ENCODE measurements at regions not wholly inside any gene's neighbourhood (a gene's known extent, or its start where the extent isn't known, plus 50 kb on each side); places are given as distances from the start of the nearest gene placed in this dataset.
"Not testable (repeated sequence)": the region's sequence is repeated elsewhere in the genome, so short reads cannot be mapped to it uniquely, and the experiment has no call there.

- Histone ChIP-seq H3K9ac (ENCODE audit: low read length) (no peak overlapping the region), H3K4me3 (ENCODE audit: low read length) (no peak overlapping the region), H3K27me3 (replicated peaks; ENCODE audit: control insufficient read depth, insufficient read depth, low read length) (peaks cover 7% of the 10 kb centered on the region), H3K9me3 (ENCODE audit: control insufficient read depth, low read length) (no peaks in the 10 kb centered on the region), H3K36me3 (ENCODE audit: control insufficient read depth, insufficient read depth, low read length, severe bottlenecking) (no peaks in the 10 kb centered on the region), H3K4me1 (ENCODE audit: control insufficient read depth, insufficient read depth, low read length) (no peaks in the 10 kb centered on the region)
- no peak for DNase-seq (ENCODE audit: low read depth)
Observed at GRCh38 chr15:81813215-81813614, 232.6 kb downstream of the MEX3B start.

- H3K27me3 ChIP-seq (replicated peaks; ENCODE audit: control insufficient read depth, insufficient read depth, low read length) = peaks cover 7% of the 10 kb centered on the region
- no peak overlapping the region for H3K9ac ChIP-seq (ENCODE audit: low read length)
- no peak for DNase-seq (ENCODE audit: low read depth)
- H3K4me1 ChIP-seq (ENCODE audit: control insufficient read depth, insufficient read depth, low read length) = no peaks in the 10 kb centered on the region
- H3K9me3 ChIP-seq (ENCODE audit: control insufficient read depth, low read length) = no peaks in the 10 kb centered on the region
- H3K36me3 ChIP-seq (ENCODE audit: control insufficient read depth, insufficient read depth, low read length, severe bottlenecking) = no peaks in the 10 kb centered on the region
- no peak overlapping the region for H3K4me3 ChIP-seq (ENCODE audit: low read length)
Observed at GRCh38 chr15:81812456-81812855, 233.4 kb downstream of the MEX3B start.

- Histone ChIP-seq H3K27me3 (replicated peaks; ENCODE audit: control insufficient read depth, insufficient read depth, low read length) (peaks cover 7% of the 10 kb centered on the region), H3K9me3 (ENCODE audit: control insufficient read depth, low read length) (no peaks in the 10 kb centered on the region), H3K4me1 (ENCODE audit: control insufficient read depth, insufficient read depth, low read length) (no peaks in the 10 kb centered on the region), H3K4me3 (ENCODE audit: low read length) (no peak overlapping the region), H3K36me3 (ENCODE audit: control insufficient read depth, insufficient read depth, low read length, severe bottlenecking) (no peaks in the 10 kb centered on the region), H3K9ac (ENCODE audit: low read length) (no peak overlapping the region)
- no peak for DNase-seq (ENCODE audit: low read depth)
Observed at GRCh38 chr15:81811736-81812135, 234.1 kb downstream of the MEX3B start.

GRCh38 chr15:81809543-81809942, 236.3 kb downstream of the MEX3B start:
- H3K4me1 ChIP-seq (ENCODE audit: control insufficient read depth, insufficient read depth, low read length) = no peaks in the 10 kb centered on the region

GRCh38 chr15:81807806-81808205, 238.0 kb downstream of the MEX3B start:
- Histone ChIP-seq H3K27me3 (replicated peaks; ENCODE audit: control insufficient read depth, insufficient read depth, low read length) (peaks cover 7% of the 10 kb centered on the region), H3K36me3 (ENCODE audit: control insufficient read depth, insufficient read depth, low read length, severe bottlenecking) (no peaks in the 10 kb centered on the region), H3K9ac (ENCODE audit: low read length) (no peak overlapping the region), H3K4me1 (ENCODE audit: control insufficient read depth, insufficient read depth, low read length) (no peaks in the 10 kb centered on the region), H3K4me3 (ENCODE audit: low read length) (no peak overlapping the region), H3K9me3 (ENCODE audit: control insufficient read depth, low read length) (no peaks in the 10 kb centered on the region)
- DNase-seq (ENCODE audit: low read depth) = no peak

More at GRCh38 chr15:81809543-81809942, 236.3 kb downstream of the MEX3B start:
- peak; percentile 7 for DNase-seq (ENCODE audit: low read depth)
- Histone ChIP-seq H3K27me3 (replicated peaks; ENCODE audit: control insufficient read depth, insufficient read depth, low read length) (peaks cover 7% of the 10 kb centered on the region), H3K4me3 (ENCODE audit: low read length) (no peak overlapping the region), H3K9ac (ENCODE audit: low read length) (no peak overlapping the region), H3K9me3 (ENCODE audit: control insufficient read depth, low read length) (no peaks in the 10 kb centered on the region), H3K36me3 (ENCODE audit: control insufficient read depth, insufficient read depth, low read length, severe bottlenecking) (no peaks in the 10 kb centered on the region)

- no peak overlapping the region for H3K4me3 ChIP-seq (ENCODE audit: low read length)
- H3K9me3 ChIP-seq (ENCODE audit: control insufficient read depth, low read length) = no peaks in the 10 kb centered on the region
- H3K36me3 ChIP-seq (ENCODE audit: control insufficient read depth, insufficient read depth, low read length, severe bottlenecking) = no peaks in the 10 kb centered on the region
- H3K9ac ChIP-seq (ENCODE audit: low read length) = no peak overlapping the region
- H3K4me1 ChIP-seq (ENCODE audit: control insufficient read depth, insufficient read depth, low read length) = no peaks in the 10 kb centered on the region
- peaks cover 7% of the 10 kb centered on the region for H3K27me3 ChIP-seq (replicated peaks; ENCODE audit: control insufficient read depth, insufficient read depth, low read length)
- DNase-seq (ENCODE audit: low read depth) = no peak
Observed at GRCh38 chr15:81807186-81807585, 238.6 kb downstream of the MEX3B start.

- DNase-seq (ENCODE audit: low read depth) = no peak
- Histone ChIP-seq H3K9me3 (ENCODE audit: control insufficient read depth, low read length) (no peaks in the 10 kb centered on the region), H3K9ac (ENCODE audit: low read length) (no peak overlapping the region), H3K27me3 (replicated peaks; ENCODE audit: control insufficient read depth, insufficient read depth, low read length) (peaks cover 6% of the 10 kb centered on the region), H3K36me3 (ENCODE audit: control insufficient read depth, insufficient read depth, low read length, severe bottlenecking) (no peaks in the 10 kb centered on the region), H3K4me3 (ENCODE audit: low read length) (no peak overlapping the region), H3K4me1 (ENCODE audit: control insufficient read depth, insufficient read depth, low read length) (no peaks in the 10 kb centered on the region)
Observed at GRCh38 chr15:81795899-81796298, 249.9 kb downstream of the MEX3B start.

- DNase-seq (ENCODE audit: low read depth) = no peak
- H3K27me3 ChIP-seq (replicated peaks; ENCODE audit: control insufficient read depth, insufficient read depth, low read length) = peaks cover 6% of the 10 kb centered on the region
- H3K36me3 ChIP-seq (ENCODE audit: control insufficient read depth, insufficient read depth, low read length, severe bottlenecking) = no peaks in the 10 kb centered on the region
- H3K9me3 ChIP-seq (ENCODE audit: control insufficient read depth, low read length) = no peaks in the 10 kb centered on the region
- no peak overlapping the region for H3K9ac ChIP-seq (ENCODE audit: low read length)
- H3K4me1 ChIP-seq (ENCODE audit: control insufficient read depth, insufficient read depth, low read length) = no peaks in the 10 kb centered on the region
- no peak overlapping the region for H3K4me3 ChIP-seq (ENCODE audit: low read length)
Observed at GRCh38 chr15:81792646-81793045, 253.2 kb downstream of the MEX3B start.

- not testable (repeated sequence) for DNase-seq (ENCODE audit: low read depth); H3K4me1 ChIP-seq (ENCODE audit: control insufficient read depth, insufficient read depth, low read length); H3K4me3 ChIP-seq (ENCODE audit: low read length); H3K9ac ChIP-seq (ENCODE audit: low read length); H3K27me3 ChIP-seq (replicated peaks; ENCODE audit: control insufficient read depth, insufficient read depth, low read length); H3K9me3 ChIP-seq (ENCODE audit: control insufficient read depth, low read length); H3K36me3 ChIP-seq (ENCODE audit: control insufficient read depth, insufficient read depth, low read length, severe bottlenecking)
Observed at GRCh38 chr15:81791322-81791721, 254.5 kb downstream of the MEX3B start.

- Histone ChIP-seq H3K9ac (ENCODE audit: low read length) (no peak overlapping the region), H3K9me3 (ENCODE audit: control insufficient read depth, low read length) (no peaks in the 10 kb centered on the region), H3K4me3 (ENCODE audit: low read length) (no peak overlapping the region), H3K36me3 (ENCODE audit: control insufficient read depth, insufficient read depth, low read length, severe bottlenecking) (no peaks in the 10 kb centered on the region), H3K27me3 (replicated peaks; ENCODE audit: control insufficient read depth, insufficient read depth, low read length) (peaks cover 6% of the 10 kb centered on the region), H3K4me1 (ENCODE audit: control insufficient read depth, insufficient read depth, low read length) (no peaks in the 10 kb centered on the region)
- no peak for DNase-seq (ENCODE audit: low read depth)
Observed at GRCh38 chr15:81789403-81789802, 256.4 kb downstream of the MEX3B start.

- no peaks in the 10 kb centered on the region for H3K9me3 ChIP-seq (ENCODE audit: control insufficient read depth, low read length)
- DNase-seq (ENCODE audit: low read depth) = no peak
- no peaks in the 10 kb centered on the region for H3K4me1 ChIP-seq (ENCODE audit: control insufficient read depth, insufficient read depth, low read length)
- H3K9ac ChIP-seq (ENCODE audit: low read length) = no peak overlapping the region
- H3K27me3 ChIP-seq (replicated peaks; ENCODE audit: control insufficient read depth, insufficient read depth, low read length) = no peaks in the 10 kb centered on the region
- no peak overlapping the region for H3K4me3 ChIP-seq (ENCODE audit: low read length)
- H3K36me3 ChIP-seq (ENCODE audit: control insufficient read depth, insufficient read depth, low read length, severe bottlenecking) = no peaks in the 10 kb centered on the region
Observed at GRCh38 chr15:81786776-81787175, 259.0 kb downstream of the MEX3B start.

GRCh38 chr15:81785679-81786078, 260.1 kb downstream of the MEX3B start:
- no peaks in the 10 kb centered on the region for H3K27me3 ChIP-seq (replicated peaks; ENCODE audit: control insufficient read depth, insufficient read depth, low read length)
- H3K9me3 ChIP-seq (ENCODE audit: control insufficient read depth, low read length) = no peaks in the 10 kb centered on the region
- H3K9ac ChIP-seq (ENCODE audit: low read length) = no peak overlapping the region
- no peaks in the 10 kb centered on the region for H3K4me1 ChIP-seq (ENCODE audit: control insufficient read depth, insufficient read depth, low read length)
- no peak overlapping the region for H3K4me3 ChIP-seq (ENCODE audit: low read length)
- no peaks in the 10 kb centered on the region for H3K36me3 ChIP-seq (ENCODE audit: control insufficient read depth, insufficient read depth, low read length, severe bottlenecking)
- DNase-seq (ENCODE audit: low read depth) = no peak

Measured in adipocyte (in vitro differentiated cells).